HG03066 (cell line): ENCODE measurements at regions not wholly inside any gene's neighbourhood (a gene's known extent, or its start where the extent isn't known, plus 50 kb on each side); places are given as distances from the start of the nearest gene placed in this dataset.
"Not testable (repeated sequence)": the region's sequence is repeated elsewhere in the genome, so short reads cannot be mapped to it uniquely, and the experiment has no call there.

Experiments
- ATAC-seq: cut with Tn5 transposase; IDR thresholded peaks from one replicate; pipeline ENCODE4 v1.9.1; 2021; ENCODE audit warnings: low read depth; ENCODE audit not compliant: unreplicated experiment

DNA sequence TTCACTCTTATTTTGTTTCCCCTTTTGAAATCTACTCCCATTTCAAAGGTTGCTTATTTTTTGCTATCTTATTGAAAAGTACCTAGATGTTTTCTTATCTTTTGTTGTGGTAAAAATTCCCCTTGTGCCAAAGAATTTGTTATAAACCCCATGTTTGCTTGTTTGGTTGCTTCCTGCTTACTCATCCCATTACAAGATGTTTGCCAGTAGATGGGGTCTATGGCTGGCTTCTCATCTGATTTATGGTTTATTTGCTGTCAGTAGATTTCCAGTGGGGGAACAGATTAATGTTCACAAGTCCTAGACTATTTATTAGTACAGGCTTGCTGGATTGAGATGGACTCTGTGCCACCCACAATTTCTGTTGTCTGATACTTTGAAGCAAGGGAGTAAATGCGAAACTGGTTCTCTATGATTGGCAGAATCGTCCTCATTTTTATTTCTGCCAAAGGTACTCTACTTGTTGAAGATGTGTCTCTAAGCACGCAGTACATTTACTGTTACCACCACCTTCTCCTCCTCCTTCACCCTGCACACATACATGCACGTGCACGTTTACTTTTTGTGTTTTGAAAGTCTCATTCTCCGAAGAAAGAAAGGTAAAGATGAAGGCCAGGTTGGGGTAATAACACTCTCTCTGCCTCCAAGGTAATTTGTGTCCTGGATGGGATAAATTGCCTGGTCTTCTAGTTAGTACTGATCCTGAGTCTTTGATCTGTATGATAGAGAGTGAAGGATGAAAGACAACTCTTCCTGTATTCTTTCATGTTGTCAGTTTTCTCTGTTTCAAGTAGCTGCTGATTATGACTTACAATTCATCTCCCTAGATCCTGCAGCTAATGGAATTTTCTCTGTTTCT is 117.2 kb upstream of the ATP2B1 start:
- ATAC-seq, result no peak

DNA sequence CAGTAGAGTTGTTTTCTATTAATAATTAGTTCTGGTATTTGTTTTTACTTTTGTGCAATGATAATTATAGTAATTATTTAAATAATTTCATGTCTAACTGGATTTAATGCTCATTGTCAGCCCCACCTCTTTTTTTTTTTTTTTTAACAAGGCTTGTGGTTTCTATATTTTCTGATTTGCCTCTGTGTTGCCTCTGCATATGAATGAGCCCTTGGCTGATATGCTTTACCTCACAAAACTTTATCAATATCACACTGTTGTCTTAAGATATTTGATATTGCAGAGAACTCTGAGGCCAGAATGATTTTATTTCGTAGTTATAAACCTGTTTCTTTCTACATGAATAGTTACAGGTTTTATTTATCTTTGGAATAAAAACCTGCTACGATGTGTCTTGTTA is 116.2 kb upstream of the ATP2B1 start:
- no peak for ATAC-seq

DNA sequence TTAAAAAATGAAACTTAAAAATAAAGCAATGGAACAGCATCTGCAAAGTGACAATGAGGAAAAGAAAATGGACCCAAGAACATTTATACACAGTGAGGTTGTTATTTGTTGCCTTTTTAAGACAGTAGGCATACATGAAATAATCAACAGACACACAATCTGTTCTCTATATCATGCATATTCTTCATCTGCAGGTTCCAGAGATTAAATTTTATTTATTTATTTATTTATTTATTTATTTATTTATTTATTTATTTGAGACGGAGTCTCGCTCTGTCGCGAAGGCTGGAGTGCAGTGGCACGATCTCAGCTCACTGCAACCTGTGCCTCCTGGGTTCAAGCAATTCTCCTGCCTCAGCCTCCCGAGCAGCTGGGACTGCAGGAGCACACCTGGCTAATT is 114.4 kb upstream of the ATP2B1 start:
- not testable (repeated sequence) for ATAC-seq

DNA sequence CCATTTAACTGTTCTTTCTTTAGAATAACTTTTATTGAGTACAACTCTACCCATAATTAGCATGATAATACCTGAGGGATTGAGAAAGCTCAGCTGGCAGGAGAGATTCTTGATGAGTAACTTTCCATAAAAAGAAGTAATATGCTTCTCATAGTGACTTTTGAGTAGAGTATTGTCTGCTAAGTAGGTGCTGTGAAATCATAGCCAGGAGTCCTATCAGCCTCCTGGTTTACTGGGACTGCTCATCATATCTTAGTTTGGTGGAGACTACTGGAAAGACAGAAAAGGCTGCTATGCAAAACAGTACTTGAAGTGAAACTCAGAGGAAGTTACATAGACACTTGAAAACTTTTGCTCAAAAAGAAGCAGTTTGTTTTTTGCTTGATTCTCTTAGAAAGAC is 113.3 kb upstream of the ATP2B1 start:
- ATAC-seq, result peak; percentile 79

DNA sequence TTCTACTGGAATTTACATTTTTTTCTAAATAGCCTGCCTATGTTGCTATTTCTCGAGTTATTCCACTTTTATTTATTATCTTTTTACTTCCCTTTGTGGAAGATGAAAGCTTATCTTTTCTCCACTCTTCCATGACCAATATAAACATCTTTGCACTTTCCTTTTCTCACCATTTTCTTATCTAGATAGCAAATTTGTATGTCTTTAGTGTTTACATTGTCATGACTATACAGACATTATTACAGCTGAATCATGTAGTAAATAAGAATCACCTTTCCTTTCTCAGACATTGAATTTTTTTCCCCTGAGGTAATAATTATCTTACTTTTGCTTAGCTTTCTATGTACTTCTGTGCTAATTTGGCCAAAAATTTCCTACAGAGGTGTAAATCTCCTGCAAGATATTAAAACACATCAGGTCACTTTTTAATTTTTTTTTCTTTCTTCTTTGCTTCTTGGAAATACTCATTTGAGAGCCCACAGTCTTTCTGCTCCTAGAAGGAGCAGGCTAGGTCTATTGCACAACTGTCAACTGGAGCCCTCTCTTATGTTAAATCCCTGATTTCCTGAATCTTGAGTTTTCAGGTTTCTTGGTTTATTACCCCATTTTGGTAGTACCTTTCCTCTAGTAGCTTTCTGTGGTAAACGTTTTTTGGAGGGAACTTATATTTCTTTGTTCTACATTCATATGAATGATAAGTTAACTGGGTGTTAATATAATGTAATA is 109.0 kb upstream of the ATP2B1 start:
- ATAC-seq, result no peak

DNA sequence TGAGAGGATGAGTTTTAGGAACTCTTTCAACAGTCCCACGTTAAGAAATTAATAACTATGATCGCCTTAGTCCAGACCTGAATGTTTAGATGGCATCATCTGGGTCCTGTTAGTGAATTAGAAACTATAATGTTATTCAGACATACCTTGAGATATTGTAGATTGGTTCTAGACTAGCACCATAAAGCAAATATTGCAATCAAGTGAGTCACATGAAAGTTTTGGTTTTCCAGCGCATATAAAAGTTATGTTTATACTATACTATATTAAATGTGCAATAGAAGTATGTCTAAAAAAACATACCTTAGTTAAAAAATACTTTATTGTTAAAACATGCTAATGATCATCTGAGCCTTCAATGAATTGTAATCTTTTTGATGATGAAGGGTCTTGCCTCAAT is 106.6 kb upstream of the ATP2B1 start:
- ATAC-seq, result no peak

DNA sequence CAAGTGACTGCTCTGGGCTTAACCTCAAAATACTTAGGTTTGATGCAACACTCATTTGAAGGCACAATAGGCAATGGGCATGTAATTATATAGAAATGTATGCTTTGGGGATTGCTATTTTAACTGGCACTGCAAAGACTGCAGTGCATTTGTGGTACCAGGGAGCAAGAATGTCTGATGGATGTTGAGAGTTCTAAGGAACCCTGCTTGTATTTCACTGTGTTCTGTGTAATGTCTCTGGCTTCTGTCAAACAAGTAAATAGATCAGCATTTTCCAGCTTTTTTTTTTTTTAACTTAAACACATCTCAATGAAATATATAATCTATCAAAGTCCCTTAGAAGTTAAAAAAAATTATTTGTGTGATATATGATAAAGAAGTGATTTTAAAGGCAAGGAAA is 94.8 kb upstream of the ATP2B1 start:
- no peak for ATAC-seq

DNA sequence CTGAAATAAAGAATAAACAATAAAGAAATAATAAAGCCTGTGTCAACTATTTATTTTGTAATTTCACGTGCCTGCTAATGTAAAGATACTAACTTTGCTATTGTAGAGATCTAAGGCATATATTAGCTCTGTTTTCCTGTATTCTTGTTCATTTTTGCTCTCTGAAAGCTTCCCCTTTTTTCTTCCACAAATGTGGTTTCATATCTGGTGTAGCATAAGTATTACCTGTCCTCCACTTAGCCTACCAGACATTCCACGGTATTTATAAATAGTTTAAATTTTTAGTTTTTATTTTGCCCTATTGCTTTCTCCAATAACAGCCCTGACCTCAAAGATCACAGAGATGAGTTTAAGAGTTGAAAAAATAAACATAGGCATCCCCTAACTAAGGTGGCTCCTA is 92.6 kb upstream of the ATP2B1 start:
- ATAC-seq, result no peak

DNA sequence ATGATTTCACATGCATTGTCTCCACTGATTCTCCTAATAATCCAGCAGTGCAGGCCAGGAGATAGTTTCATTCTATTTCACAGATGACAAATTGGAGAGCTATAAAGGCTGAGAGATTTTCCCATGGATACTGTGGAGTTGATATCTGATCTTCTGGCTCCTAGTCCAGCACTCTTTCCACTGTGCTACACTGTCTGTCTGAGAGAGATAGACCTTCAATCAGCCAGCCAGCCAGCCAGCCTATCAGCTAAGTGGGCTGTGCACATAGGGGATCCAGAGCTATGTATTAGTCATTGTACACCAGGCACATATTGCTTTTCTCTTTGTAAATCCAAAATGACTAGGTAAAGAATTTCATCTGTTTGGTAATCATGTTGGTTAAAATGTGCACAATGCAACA is 91.8 kb upstream of the ATP2B1 start:
- no peak for ATAC-seq

DNA sequence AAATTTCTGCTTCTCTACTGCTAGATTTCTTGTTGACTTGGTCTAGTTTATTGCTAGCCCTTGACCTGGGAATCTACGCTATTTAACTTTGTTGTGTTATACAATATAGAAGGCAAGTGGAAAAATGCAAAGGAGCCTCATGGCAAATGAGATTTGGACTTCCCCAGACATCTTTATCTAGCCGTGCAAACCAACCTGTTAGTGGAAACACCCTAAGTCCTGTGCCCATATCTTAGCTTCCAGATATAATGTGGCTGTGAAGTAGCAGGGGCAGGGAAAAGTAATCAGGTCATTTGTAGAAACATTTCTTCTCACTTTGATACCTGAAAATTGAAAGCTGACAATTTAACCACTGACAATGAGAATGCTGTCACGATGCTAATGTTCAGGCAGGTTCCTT is 90.7 kb upstream of the ATP2B1 start:
- no peak for ATAC-seq

DNA sequence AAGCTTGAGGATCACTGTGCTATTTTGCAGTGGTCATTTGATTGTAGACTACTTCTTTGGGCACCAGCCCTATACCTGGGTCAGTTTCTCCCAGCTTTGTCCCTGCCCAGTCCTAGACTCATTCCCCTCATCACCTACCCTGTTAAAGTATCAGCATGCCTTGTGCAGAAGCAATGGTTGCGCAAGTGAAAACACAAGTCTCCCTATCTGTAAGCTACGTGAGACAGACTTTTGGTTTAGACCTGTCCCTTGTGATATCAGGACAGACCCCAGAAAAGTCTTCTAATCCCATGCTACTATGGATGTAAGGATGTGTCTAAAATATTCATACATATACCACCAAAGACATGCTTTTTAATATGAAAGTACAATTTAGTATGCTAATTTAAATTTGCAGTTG is 88.8 kb upstream of the ATP2B1 start:
- no peak for ATAC-seq

DNA sequence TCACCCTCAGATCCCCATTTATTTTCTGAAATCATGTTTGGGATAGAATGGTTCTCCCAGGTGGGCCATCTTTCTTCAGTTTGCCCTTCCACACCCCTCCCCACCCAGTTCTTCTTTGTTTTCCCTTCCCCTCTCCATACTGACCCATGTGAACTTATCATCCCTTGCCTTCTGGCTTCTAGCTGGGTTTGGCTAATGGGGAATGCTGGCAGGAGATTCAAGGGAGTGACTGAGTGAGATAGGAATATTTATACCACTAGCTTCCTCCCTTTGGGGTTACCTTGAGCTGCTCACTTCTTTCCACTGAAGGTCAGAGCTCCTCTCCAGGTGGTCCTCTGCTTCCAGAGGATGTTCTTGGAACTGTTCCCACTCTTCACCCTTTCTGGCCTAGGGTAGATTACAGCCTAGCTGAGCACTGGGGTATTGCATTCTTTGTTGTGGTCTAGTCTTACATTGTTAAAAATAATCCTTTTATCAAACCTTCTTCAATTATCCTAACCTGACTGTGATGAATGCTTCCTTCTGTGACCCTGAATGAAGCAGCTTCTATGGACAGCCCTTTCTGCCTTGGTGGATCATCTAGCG is 88.3 kb upstream of the ATP2B1 start:
- no peak for ATAC-seq

DNA sequence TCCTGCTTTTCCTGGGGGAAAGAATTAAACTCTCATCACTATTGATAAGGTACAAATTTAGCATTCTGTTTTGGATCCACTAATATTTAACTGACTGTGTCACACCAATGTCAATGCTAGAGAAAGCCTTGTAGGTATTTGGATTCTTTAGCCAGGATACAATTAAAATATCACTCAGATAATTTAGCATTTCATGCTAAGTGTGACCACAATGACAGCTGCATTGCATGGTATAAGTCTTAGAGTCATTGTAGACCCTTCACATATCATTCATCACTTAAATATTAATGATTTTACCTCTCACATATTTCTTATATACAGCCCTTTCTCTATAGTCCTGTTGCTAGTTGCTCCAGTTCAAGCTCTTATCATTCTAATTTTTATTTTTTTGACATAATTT is 85.3 kb upstream of the ATP2B1 start:
- ATAC-seq, result no peak

DNA sequence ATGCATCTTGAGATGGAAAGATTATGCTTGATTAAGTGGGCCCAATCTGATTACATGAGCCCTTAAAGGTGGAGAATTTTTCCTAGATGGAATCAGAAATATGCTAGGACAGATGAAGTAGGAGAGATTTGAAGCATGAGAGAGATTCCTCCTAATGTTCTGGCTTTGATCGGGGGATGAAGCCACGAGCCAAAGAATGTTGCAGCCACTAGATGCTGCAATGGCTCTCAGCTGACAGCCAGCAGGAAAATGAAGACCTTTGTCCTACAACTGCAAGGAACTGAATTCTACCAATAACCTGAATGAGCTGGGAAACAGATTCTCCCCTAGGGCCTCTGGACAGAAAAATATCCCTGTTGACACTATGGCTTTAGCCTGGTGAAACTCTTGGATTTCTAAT is 82.6 kb upstream of the ATP2B1 start:
- no peak for ATAC-seq

DNA sequence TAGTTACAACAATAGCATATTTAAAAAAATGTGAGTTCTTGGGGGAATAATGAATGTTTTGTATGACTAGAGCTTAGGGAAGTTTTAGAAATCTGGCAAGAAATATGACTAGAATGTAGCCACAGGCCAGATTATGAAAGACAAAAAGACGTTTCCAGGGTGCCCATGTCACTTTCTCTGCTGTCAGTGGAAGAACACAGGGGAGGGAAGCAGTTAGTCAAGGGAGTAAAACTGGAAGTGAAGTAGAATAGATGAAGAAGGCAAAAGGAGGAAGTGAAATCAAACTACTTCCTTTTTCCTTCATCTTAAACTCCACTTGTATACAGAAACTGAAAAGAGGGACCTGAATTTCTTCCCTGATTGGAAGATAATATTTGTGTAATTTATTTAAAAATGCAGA is 81.2 kb upstream of the ATP2B1 start:
- ATAC-seq, result peak; percentile 87

DNA sequence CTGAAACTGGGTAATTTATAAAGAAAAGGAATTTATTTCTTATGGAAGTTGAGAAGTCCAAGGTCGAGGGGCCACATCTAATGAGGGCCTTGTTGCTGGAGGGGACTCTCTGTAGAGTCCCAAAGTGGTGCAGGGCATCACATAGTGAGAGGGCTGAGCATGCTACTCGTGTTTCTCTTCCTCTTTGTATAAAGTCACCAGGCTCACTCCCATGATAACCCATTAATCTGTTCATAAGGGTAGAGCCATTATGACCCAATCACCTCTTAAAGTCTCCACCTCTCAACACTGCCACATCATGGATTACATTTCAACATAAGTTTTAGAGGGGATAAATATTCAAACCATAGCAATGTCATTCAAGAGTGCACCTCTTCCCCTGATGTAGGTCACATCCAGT is 79.1 kb upstream of the ATP2B1 start:
- ATAC-seq, result no peak

DNA sequence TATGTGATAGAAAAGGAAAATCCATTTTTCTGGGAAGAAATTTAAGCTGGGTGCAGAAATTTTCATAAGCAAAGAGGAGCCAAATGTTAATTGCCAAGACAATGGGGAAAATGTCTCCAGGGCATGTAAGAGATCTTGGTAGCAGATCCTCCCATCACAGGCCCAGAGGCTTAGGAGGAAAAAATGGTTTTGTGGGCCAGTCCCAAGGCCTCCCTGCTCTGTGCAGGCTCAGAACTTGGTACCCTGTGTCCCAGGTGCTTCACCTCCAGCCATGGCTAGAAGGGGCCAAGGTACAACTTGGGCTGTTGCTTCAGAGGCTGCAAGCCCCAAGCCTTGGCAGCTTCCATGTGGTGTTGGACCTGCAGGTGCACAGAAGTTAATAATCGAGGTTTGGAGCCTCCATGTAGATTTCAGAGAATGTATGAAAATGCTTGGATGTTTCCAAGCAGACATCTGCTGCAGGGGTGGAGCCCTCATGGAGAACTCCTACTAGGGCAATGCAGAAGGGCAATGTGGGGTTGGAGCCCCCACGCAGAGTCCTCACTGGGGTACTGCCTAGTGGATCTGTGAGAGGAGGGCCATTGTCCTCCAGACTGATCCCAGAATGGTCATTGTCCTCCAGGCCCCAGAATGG is 77.7 kb upstream of the ATP2B1 start:
- no peak for ATAC-seq

DNA sequence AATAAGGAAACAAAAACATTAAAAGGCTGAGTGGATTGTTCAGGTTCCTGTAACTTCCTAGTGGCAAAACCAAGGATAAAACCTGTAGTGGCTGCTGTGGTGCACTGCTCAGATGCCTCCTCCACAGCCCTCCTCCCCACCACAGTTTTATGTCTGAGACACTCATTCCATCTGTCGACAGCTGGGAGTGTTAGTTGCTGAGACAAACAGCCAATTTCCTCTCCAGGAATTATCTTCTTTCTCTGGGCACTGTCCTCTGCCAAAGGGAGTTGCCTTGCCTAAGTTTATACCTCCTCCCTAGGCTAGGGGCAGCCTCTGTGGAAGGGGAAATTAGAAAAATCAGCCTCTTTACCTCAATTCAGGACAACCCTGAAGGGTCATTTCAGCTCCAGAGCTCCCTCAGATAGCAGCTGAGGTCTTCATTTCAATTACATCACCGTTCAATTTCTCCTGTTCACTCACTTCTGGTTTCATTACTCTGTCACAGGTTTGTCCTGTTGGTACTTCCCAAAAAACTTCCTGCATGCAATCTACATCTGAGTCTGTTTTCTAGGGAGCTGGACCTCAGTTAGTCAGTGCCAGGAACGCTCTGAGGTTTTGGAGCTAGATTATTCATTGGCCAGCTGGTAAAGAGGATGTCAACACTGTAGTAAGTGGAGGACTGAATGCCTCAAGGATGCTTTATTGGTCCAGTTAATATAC is 74.9 kb upstream of the ATP2B1 start:
- ATAC-seq, result no peak

DNA sequence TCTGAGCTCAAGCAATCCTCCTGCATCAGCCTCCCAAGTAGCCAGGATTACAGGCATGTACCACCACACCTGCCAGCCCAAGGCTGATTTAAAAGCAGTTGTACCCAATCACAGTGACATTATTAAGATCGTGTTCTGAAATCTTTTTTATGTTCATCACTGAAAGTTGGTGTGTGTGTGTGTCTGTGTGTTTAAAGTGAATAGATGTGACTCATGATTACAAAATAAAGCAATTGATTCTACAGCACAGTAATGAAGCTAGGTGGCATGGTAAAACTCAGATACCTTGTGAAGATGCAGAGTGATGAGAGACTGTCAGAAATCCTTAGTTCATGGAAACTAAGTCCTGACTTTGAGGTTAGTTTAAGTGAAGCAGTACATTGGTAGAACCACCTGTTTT is 74.2 kb upstream of the ATP2B1 start:
- no peak for ATAC-seq

DNA sequence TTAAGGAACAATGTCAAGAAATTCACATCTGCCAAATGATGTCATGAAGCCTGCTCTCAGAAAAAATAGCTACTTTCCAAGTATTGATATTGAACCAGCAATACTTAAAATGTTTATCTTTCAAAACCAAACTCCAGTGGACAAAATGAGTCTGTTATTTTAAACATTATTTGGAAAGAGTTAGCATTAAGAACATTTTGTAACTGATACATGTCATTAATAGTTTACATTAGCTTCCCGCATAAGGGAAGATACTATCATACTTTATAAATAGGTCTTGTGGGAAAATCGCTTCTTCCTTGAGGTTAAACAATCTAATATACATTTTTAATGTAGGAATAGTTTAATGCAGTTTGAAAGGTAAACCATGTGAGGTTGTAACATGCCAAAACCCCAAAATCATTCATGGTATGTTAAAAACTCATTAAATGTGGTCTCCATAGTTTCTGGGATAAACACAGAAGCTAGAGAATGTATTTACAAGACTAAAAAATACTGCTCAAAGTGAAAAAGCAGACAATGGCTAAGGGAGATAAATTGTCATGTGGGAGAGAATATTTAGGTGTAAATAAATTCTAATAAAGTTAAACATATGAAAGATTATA is 73.4 kb upstream of the ATP2B1 start:
- ATAC-seq, result no peak
